ENCODE measurements at regions not wholly inside any gene's neighbourhood (a gene's known extent, or its start where the extent isn't known, plus 50 kb on each side); places are given as distances from the start of the nearest gene placed in this dataset.

GRCh38 chr19:30116530-30116929 lies 174.5 kb downstream of the URI1 start:
- no peak overlapping the region for H3K27ac ChIP-seq
- no peaks in the 10 kb centered on the region for H3K4me1 ChIP-seq
- no peaks in the 10 kb centered on the region for H3K9me3 ChIP-seq
- no peak overlapping the region for H3K4me3 ChIP-seq
- no peak for DNase-seq (ENCODE audit: low spot score in 2 of 2)
- no peaks in the 10 kb centered on the region for H3K36me3 ChIP-seq
- TF ChIP-seq EP300 (IDR thresholded peaks at IDR 0.05) (no peak), CTCF (IDR thresholded peaks at IDR 0.05) (no peak), POLR2A (IDR thresholded peaks at IDR 0.05) (no peak)
- H3K27me3 ChIP-seq, result no peaks in the 10 kb centered on the region

- no peaks in the 10 kb centered on the region for H3K4me1 ChIP-seq
- TF ChIP-seq CTCF (IDR thresholded peaks at IDR 0.05) (no peak), POLR2A (IDR thresholded peaks at IDR 0.05) (no peak), EP300 (IDR thresholded peaks at IDR 0.05) (no peak)
- no peak overlapping the region for H3K27ac ChIP-seq
- no peaks in the 10 kb centered on the region for H3K27me3 ChIP-seq
- 70 to 75% methylated on average over 11 to 16 of the region's 16 CpGs for WGBS, 2 donors
- H3K36me3 ChIP-seq, result no peaks in the 10 kb centered on the region
- no peak for DNase-seq (ENCODE audit: low spot score in 2 of 2)
- no peaks in the 10 kb centered on the region for H3K9me3 ChIP-seq
- H3K4me3 ChIP-seq, result no peak overlapping the region
Observed at GRCh38 chr19:30116984-30117555, 175.0 kb downstream of the URI1 start.

GRCh38 chr19:30117636-30118145 lies 175.7 kb downstream of the URI1 start:
- Histone ChIP-seq H3K4me1 (no peaks in the 10 kb centered on the region), H3K9me3 (no peaks in the 10 kb centered on the region), H3K27me3 (no peaks in the 10 kb centered on the region), H3K36me3 (no peaks in the 10 kb centered on the region), H3K4me3 (no peak overlapping the region), H3K27ac (no peak overlapping the region)
- WGBS, 2 donors, result 88 to 97% methylated on average over 12 of the region's 12 CpGs
- DNase-seq (ENCODE audit: low spot score in 2 of 2), result no peak
- TF ChIP-seq CTCF (IDR thresholded peaks at IDR 0.05) (no peak), EP300 (IDR thresholded peaks at IDR 0.05) (no peak), POLR2A (IDR thresholded peaks at IDR 0.05) (no peak)

GRCh38 chr19:30118221-30118620 lies 176.2 kb downstream of the URI1 start:
- no peak for DNase-seq (ENCODE audit: low spot score in 2 of 2)
- H3K36me3 ChIP-seq, result no peaks in the 10 kb centered on the region
- WGBS, 2 donors, result 64% methylated on average over 11 of the region's 11 CpGs
- H3K4me3 ChIP-seq, result no peak overlapping the region
- no peak for TF ChIP-seq POLR2A (IDR thresholded peaks at IDR 0.05)
- no peak for TF ChIP-seq CTCF (IDR thresholded peaks at IDR 0.05)
- no peak for TF ChIP-seq EP300 (IDR thresholded peaks at IDR 0.05)
- H3K4me1 ChIP-seq, result no peaks in the 10 kb centered on the region
- no peaks in the 10 kb centered on the region for H3K9me3 ChIP-seq
- no peaks in the 10 kb centered on the region for H3K27me3 ChIP-seq
- H3K27ac ChIP-seq, result no peak overlapping the region

- no peak for DNase-seq (ENCODE audit: low spot score in 2 of 2)
- 61 to 63% methylated on average over 12 of the region's 12 CpGs for WGBS, 2 donors
- Histone ChIP-seq H3K4me3 (no peak overlapping the region), H3K36me3 (no peaks in the 10 kb centered on the region), H3K27ac (no peak overlapping the region), H3K9me3 (no peaks in the 10 kb centered on the region), H3K4me1 (no peaks in the 10 kb centered on the region), H3K27me3 (no peaks in the 10 kb centered on the region)
- no peak for TF ChIP-seq EP300 (IDR thresholded peaks at IDR 0.05)
- TF ChIP-seq POLR2A (IDR thresholded peaks at IDR 0.05), result no peak
- no peak for TF ChIP-seq CTCF (IDR thresholded peaks at IDR 0.05)
Observed at GRCh38 chr19:30118760-30119159, 176.7 kb downstream of the URI1 start.

Data from tibial nerve (tissue), 4 donors.